HEK293 (cell line): ENCODE measurements at regions not wholly inside any gene's neighbourhood (a gene's known extent, or its start where the extent isn't known, plus 50 kb on each side); places are given as distances from the start of the nearest gene placed in this dataset.

Experiments used
- ATF2 ChIP-seq: fragments of 450-650 bp; formaldehyde crosslinking; IDR thresholded peaks from 2 replicates; pipeline ENCODE4 v1.5.1; 2016; ENCODE audit warnings: missing biosample characterization, missing genetic modification characterization, low read depth
- CTCF ChIP-seq: fragments of 450-650 bp; formaldehyde crosslinking; IDR thresholded peaks from 2 replicates; pipeline ENCODE4 v1.5.1; 2016; ENCODE audit warnings: missing biosample characterization, missing genetic modification characterization
- KLF16 ChIP-seq: fragments of 450-650 bp; formaldehyde crosslinking; IDR thresholded peaks from 2 replicates; pipeline ENCODE4 v1.5.1; 2017; ENCODE audit warnings: missing biosample characterization, missing genetic modification characterization
- MEIS1 ChIP-seq: sonication (generic); formaldehyde crosslinking; IDR thresholded peaks from 2 replicates; pipeline ENCODE4 v1.8.1; 2022; ENCODE audit warnings: missing genetic modification reagents, mild to moderate bottlenecking, borderline replicate concordance
- ZNF416 ChIP-seq: fragments of 450-650 bp; formaldehyde crosslinking; IDR thresholded peaks from 2 replicates; pipeline ENCODE4 v1.5.1; 2016; ENCODE audit warnings: missing biosample characterization, missing genetic modification characterization
- ZNF529 ChIP-seq: fragments of 450-650 bp; formaldehyde crosslinking; IDR thresholded peaks from 2 replicates; pipeline ENCODE4 v1.5.1; 2017; ENCODE audit warnings: missing genetic modification characterization, missing biosample characterization; ENCODE audit not compliant: insufficient replicate concordance

GRCh38 chr3:178054471-178054870 is 481.8 kb upstream of the KCNMB2 start:
- no peak for TF ChIP-seq ZNF416 (tag by site-specific recombination)
- TF ChIP-seq MEIS1 (CRISPR knock-in tag) = no peak
- no peak for TF ChIP-seq KLF16 (tag by site-specific recombination)
- no peak for TF ChIP-seq CTCF
- TF ChIP-seq ATF2 (tag by site-specific recombination) = no peak
- no peak for TF ChIP-seq ZNF529
